KBM-7 (cell line): ENCODE measurements at regions not wholly inside any gene's neighbourhood (a gene's known extent, or its start where the extent isn't known, plus 50 kb on each side); places are given as distances from the start of the nearest gene placed in this dataset.
"Not testable (repeated sequence)": the region's sequence is repeated elsewhere in the genome, so short reads cannot be mapped to it uniquely, and the experiment has no call there.

Experiments
- DNase-seq: peaks from one replicate; pipeline ENCODE4 v3.0.0-alpha.2; 2015
- in situ Hi-C: fragments of 300-500 bp; cut with MboI; formaldehyde crosslinking; loops from 2 replicates; pipeline ENCODE4 v1.14.3; 2020; ENCODE audit warnings: low sequenced_read_pairs, low pct_unique_long_range_greater_than_20kb, mixed read lengths

- in situ Hi-C loops = no loop called here
- DNase-seq = no peak
Observed at GRCh38 chr13:110807546-110807945, 94.0 kb downstream of the ING1 start.

- DNase-seq = no peak
- in situ Hi-C loops = no loop called here
Observed at GRCh38 chr13:110808138-110808537, 94.6 kb downstream of the ING1 start.

- DNase-seq = no peak
- in situ Hi-C loops = no loop called here
Observed at GRCh38 chr13:110809871-110810486, 96.5 kb downstream of the ING1 start.

- in situ Hi-C loops = no loop called here
- no peak for DNase-seq
Observed at GRCh38 chr13:110811008-110811720, 97.7 kb downstream of the ING1 start.

GRCh38 chr13:110811771-110812120 lies 98.2 kb downstream of the ING1 start:
- in situ Hi-C loops = no loop called here
- DNase-seq = no peak

- no peak for DNase-seq
- in situ Hi-C loops = no loop called here
Observed at GRCh38 chr13:110812121-110812868, 98.8 kb downstream of the ING1 start.

GRCh38 chr13:110812869-110813645 lies 99.6 kb downstream of the ING1 start:
- in situ Hi-C loops = no loop called here
- DNase-seq = no peak

- in situ Hi-C loops = no loop called here
- no peak for DNase-seq
Observed at GRCh38 chr13:110813646-110814624, 100.4 kb downstream of the ING1 start.

- no peak for DNase-seq
- in situ Hi-C loops = no loop called here
Observed at GRCh38 chr13:110815471-110816204, 99.2 kb downstream of the ANKRD10 start.

GRCh38 chr13:110816500-110816899 lies 98.4 kb downstream of the ANKRD10 start:
- in situ Hi-C loops = no loop called here
- DNase-seq = no peak

- DNase-seq = no peak
- in situ Hi-C loops = no loop called here
Observed at GRCh38 chr13:110817143-110817542, 97.7 kb downstream of the ANKRD10 start.

- in situ Hi-C loops = no loop called here
- DNase-seq = no peak
Observed at GRCh38 chr13:110818747-110819146, 96.1 kb downstream of the ANKRD10 start.

GRCh38 chr13:110819203-110820014 lies 95.5 kb downstream of the ANKRD10 start:
- in situ Hi-C loops = no loop called here
- peak; percentile 84 for DNase-seq

- no peak for DNase-seq
- in situ Hi-C loops = no loop called here
Observed at GRCh38 chr13:110820322-110820721, 94.5 kb downstream of the ANKRD10 start.

GRCh38 chr13:110821837-110822668 lies 92.8 kb downstream of the ANKRD10 start:
- in situ Hi-C loops, DNase-seq: not testable (repeated sequence)

GRCh38 chr13:110822669-110822945 lies 92.3 kb downstream of the ANKRD10 start:
- in situ Hi-C loops = no loop called here
- no peak for DNase-seq
